ENCODE measurements at regions not wholly inside any gene's neighbourhood (a gene's known extent, or its start where the extent isn't known, plus 50 kb on each side); places are given as distances from the start of the nearest gene placed in this dataset.

DNA sequence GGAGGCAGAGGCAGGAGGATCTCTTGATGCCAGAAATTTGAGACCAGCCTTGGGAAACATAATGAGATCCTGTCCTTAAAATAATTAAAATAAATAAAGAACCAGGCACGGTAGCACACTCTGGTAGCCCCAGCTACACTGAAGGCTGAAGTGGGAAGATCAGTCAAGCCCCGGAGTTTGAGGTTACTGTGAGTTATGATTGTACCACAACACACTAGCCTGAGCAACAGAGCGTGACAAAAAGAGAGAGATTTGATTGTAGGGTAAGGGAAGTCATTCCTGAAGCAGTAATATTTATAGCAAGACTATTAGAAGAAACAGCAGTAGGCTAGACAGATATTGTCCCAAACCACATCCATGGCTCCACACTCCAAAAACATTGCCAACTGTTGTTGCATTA, 1408.4 kb upstream of the TENM4 start:
- no peak for DNase-seq
- no peak overlapping the region for H3K27ac ChIP-seq
- H3K9me3 ChIP-seq: no peaks in the 10 kb centered on the region
- TF ChIP-seq, protein P1, sequence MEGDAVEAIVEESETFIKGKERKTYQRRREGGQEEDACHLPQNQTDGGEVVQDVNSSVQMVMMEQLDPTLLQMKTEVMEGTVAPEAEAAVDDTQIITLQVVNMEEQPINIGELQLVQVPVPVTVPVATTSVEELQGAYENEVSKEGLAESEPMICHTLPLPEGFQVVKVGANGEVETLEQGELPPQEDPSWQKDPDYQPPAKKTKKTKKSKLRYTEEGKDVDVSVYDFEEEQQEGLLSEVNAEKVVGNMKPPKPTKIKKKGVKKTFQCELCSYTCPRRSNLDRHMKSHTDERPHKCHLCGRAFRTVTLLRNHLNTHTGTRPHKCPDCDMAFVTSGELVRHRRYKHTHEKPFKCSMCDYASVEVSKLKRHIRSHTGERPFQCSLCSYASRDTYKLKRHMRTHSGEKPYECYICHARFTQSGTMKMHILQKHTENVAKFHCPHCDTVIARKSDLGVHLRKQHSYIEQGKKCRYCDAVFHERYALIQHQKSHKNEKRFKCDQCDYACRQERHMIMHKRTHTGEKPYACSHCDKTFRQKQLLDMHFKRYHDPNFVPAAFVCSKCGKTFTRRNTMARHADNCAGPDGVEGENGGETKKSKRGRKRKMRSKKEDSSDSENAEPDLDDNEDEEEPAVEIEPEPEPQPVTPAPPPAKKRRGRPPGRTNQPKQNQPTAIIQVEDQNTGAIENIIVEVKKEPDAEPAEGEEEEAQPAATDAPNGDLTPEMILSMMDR (IDR thresholded peaks at IDR 0.05): no peak
- no peak for TF ChIP-seq POLR2A (IDR thresholded peaks at IDR 0.05)
- H3K27me3 ChIP-seq: no peaks in the 10 kb centered on the region
- no peaks in the 10 kb centered on the region for H3K36me3 ChIP-seq
- no peaks in the 10 kb centered on the region for H3K4me1 ChIP-seq
- H3K4me3 ChIP-seq: no peak overlapping the region

DNA sequence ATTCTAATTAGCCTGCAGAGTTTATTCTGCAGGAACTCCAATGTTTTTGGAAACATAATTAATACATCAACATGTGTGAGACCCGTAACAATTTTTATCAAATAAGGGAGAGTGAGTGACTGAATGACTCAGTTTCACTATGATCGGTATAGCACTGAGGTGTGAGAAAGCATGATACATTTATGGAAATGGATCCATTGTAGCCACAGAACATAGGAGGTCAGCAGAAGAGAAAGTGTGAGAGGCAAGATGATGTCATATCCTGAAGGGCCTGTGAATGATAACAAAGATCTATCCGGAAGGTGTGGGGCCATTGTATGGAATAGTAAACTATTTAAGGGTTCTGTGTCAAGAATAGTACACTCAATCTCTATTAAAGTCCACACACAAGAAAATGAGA, 1406.1 kb upstream of the TENM4 start:
- no peak overlapping the region for H3K4me3 ChIP-seq
- H3K9me3 ChIP-seq: no peaks in the 10 kb centered on the region
- TF ChIP-seq POLR2A (IDR thresholded peaks at IDR 0.05): no peak
- TF ChIP-seq, protein P1 (IDR thresholded peaks at IDR 0.05): no peak
- no peak overlapping the region for H3K27ac ChIP-seq
- H3K4me1 ChIP-seq: no peaks in the 10 kb centered on the region
- H3K27me3 ChIP-seq: no peaks in the 10 kb centered on the region
- DNase-seq: no peak
- no peaks in the 10 kb centered on the region for H3K36me3 ChIP-seq

DNA sequence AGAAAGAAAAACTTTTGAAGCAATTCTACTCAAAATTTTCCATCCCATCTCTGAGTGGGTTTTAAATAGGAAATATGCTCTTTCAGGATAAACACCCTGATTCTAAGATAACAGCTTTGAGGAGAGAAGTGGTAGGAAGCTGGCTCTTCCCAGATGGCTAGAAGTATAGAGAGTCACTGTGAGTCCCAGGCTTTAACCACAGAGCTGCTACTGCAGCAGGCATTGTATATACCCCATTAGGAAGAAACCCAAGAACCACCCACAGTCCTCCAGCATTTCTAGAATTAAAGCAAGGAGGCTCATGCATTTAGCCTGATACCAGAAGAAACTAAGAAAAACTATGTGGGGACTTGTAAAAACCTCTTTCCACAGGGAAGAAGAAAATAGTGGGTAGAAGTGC, 1405.6 kb upstream of the TENM4 start:
- H3K4me1 ChIP-seq: no peaks in the 10 kb centered on the region
- no peak for TF ChIP-seq POLR2A (IDR thresholded peaks at IDR 0.05)
- TF ChIP-seq, protein P1 (IDR thresholded peaks at IDR 0.05): no peak
- no peaks in the 10 kb centered on the region for H3K36me3 ChIP-seq
- H3K9me3 ChIP-seq: no peaks in the 10 kb centered on the region
- H3K27me3 ChIP-seq: no peaks in the 10 kb centered on the region
- no peak overlapping the region for H3K4me3 ChIP-seq
- no peak overlapping the region for H3K27ac ChIP-seq
- no peak for DNase-seq

DNA sequence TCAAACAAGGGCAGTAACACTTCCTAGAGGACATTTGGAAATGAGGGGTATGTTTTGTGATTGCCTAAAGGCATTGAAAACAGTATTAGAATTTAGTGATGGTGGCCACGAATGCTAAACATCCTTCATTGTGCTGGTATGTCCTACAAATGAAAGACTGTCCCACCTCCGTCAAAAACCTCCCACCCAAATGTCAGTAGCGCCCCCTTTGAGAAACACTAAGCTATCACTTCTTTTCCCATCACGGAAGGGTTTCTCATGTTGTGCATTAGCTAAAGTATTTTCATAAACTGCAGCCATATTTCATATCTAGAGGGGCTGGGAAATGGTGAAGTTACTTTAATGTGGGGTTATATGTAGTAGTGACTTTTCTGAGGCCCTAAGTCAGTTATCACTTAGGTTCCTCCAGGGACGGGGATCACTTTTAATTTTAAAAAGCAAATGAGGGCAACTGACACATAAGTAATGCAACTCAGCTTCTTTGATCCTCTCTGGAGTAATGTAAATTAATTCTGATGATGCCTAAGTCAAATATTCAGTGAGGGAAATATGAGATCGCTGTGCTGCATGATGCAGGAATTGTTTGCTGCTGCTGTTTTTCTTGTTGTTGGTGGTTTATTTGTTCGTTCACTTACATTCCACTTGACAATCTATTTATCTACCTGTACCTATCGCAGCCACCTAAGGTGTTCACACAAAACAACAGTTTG, 1403.4 kb upstream of the TENM4 start:
- Histone ChIP-seq H3K9me3 (no peaks in the 10 kb centered on the region), H3K27me3 (no peaks in the 10 kb centered on the region), H3K36me3 (no peaks in the 10 kb centered on the region), H3K4me1 (no peaks in the 10 kb centered on the region), H3K4me3 (no peak overlapping the region), H3K27ac (no peak overlapping the region)
- no peak for DNase-seq
- no peak for TF ChIP-seq POLR2A (IDR thresholded peaks at IDR 0.05)
- TF ChIP-seq, protein P1 (IDR thresholded peaks at IDR 0.05): no peak

DNA sequence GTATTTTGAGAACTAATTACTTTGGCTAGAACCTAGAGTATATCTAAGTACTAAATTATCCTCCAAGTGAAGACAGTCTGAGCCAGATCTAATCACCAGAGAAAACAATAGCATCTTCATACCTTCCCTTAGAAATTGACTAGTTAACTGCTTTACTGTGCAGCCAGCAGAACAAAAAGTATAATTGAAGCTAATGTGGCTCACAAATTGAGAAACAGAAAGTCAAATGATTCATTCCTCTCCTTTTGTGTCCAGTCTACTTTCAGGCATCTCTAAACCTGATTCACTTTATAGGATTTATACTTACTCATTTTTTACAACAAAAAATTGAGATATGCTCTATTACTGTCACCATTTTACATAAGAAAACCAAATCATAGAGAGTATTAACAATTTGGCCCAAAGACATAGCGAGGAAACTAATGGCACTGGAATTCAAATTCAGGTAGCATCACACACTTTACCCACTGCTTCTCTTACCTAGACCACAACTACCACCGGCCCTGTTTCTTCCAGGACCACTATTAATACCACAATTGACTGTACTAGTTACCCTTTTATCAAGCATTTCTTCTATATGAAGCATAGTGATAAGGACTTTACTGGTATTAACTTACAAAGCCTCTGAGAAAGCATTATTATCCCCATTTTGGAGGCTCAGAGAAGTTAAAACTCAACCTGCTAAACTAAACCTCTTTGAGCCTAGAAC, 1402.6 kb upstream of the TENM4 start:
- no peak for DNase-seq
- no peak overlapping the region for H3K27ac ChIP-seq
- no peaks in the 10 kb centered on the region for H3K36me3 ChIP-seq
- no peaks in the 10 kb centered on the region for H3K27me3 ChIP-seq
- H3K4me3 ChIP-seq: no peak overlapping the region
- no peaks in the 10 kb centered on the region for H3K4me1 ChIP-seq
- no peak for TF ChIP-seq POLR2A (IDR thresholded peaks at IDR 0.05)
- TF ChIP-seq, protein P1 (IDR thresholded peaks at IDR 0.05): no peak
- no peaks in the 10 kb centered on the region for H3K9me3 ChIP-seq

Data from Peyer's patch (tissue), 4 donors.